Glutamatergic neuron (in vitro differentiated cells): ENCODE measurements at regions not wholly inside any gene's neighbourhood (a gene's known extent, or its start where the extent isn't known, plus 50 kb on each side); places are given as distances from the start of the nearest gene placed in this dataset.

Experiments used
- DNase-seq: peaks from one replicate; pipeline ENCODE4 v3.0.0; 2022
- H3K27ac Mint-ChIP-seq: one replicate; pipeline ENCODE4 v1.8.0; 2020; ENCODE audit warnings: mild to moderate bottlenecking, mixed read lengths, inconsistent platforms; ENCODE audit not compliant: unreplicated experiment
- H3K27me3 Mint-ChIP-seq: one replicate; pipeline ENCODE4 v1.8.0; 2020; ENCODE audit warnings: mild to moderate bottlenecking, moderate library complexity, mixed read lengths, inconsistent platforms; ENCODE audit not compliant: unreplicated experiment
- H3K36me3 Mint-ChIP-seq: one replicate; pipeline ENCODE4 v1.8.0; 2020; ENCODE audit warnings: mild to moderate bottlenecking, mixed read lengths, inconsistent platforms; ENCODE audit not compliant: unreplicated experiment
- H3K4me1 Mint-ChIP-seq: one replicate; pipeline ENCODE4 v1.8.0; 2020; ENCODE audit warnings: mild to moderate bottlenecking, low read depth, mixed read lengths, inconsistent platforms; ENCODE audit not compliant: unreplicated experiment
- H3K4me3 Mint-ChIP-seq: one replicate; pipeline ENCODE4 v1.8.0; 2020; ENCODE audit warnings: mild to moderate bottlenecking, mixed read lengths, inconsistent platforms; ENCODE audit not compliant: unreplicated experiment
- H3K9me3 Mint-ChIP-seq: one replicate; pipeline ENCODE4 v1.8.0; 2020; ENCODE audit warnings: mild to moderate bottlenecking, moderate library complexity, mixed read lengths, inconsistent platforms; ENCODE audit not compliant: unreplicated experiment
- TF ChIP-seq, protein P1 (sequence below): fragments of 200-600 bp; sonication (generic); IDR thresholded peaks from one replicate; pipeline ENCODE4 v1.5.0; 2021; ENCODE audit not compliant: partially characterized antibody, unreplicated experiment

DNA sequence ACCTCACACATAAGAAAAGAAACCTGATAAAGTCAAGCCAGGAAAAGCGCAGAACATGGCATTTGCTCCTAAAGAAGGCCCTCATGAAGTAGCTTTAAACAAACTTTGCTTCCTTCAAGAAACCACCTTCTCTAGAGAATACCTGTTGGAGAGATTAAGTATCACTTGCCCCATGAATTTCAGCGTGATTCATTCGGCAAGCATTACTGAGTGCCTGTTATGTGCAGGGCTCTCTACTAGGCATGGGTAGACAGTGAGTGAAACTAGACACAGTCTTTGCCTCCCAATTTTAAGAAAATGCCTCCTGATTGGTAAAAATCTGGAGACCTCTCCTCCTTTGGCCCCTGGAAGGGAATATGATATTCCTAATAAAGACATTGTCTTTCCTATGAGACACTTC lies 475.8 kb upstream of the NBEA start:
- TF ChIP-seq, protein P1, sequence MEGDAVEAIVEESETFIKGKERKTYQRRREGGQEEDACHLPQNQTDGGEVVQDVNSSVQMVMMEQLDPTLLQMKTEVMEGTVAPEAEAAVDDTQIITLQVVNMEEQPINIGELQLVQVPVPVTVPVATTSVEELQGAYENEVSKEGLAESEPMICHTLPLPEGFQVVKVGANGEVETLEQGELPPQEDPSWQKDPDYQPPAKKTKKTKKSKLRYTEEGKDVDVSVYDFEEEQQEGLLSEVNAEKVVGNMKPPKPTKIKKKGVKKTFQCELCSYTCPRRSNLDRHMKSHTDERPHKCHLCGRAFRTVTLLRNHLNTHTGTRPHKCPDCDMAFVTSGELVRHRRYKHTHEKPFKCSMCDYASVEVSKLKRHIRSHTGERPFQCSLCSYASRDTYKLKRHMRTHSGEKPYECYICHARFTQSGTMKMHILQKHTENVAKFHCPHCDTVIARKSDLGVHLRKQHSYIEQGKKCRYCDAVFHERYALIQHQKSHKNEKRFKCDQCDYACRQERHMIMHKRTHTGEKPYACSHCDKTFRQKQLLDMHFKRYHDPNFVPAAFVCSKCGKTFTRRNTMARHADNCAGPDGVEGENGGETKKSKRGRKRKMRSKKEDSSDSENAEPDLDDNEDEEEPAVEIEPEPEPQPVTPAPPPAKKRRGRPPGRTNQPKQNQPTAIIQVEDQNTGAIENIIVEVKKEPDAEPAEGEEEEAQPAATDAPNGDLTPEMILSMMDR: no peak
- no peak for DNase-seq
- Mint-ChIP-seq H3K4me1 (peaks cover 3% of the 10 kb centered on the region), H3K4me3 (no peak overlapping the region), H3K27me3 (peaks cover 3% of the 10 kb centered on the region), H3K9me3 (no peaks in the 10 kb centered on the region), H3K27ac (no peak overlapping the region), H3K36me3 (peaks cover 4% of the 10 kb centered on the region)

DNA sequence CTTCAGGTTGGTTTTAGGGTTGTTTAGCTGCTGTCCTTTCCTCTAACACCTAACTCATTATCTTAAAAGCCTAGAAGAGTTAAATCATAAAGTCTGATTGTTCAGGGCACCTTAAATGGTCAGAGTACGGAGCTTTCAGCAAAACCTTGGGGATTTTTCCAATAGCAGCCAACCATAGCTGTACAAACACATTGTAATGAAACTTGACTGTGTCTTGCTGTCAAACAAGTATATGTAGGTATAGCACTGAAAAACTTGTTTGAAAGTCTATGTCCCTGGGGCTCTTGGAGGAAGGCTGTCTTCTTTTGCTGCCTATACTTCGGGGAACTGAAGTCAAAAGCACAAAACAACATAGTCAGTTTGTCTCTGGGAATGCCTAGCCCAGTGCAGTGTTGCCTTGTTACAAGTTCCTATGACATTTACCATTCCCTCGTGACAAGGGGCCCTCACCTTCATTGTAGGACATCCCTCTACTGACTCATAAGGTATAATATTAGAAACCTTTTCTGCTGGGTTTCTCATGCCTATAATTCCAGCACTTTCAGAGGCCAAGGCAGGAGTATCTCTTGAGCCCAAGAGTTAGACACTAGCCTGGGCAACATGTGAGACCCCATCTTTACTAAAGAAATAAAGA lies 474.5 kb upstream of the NBEA start:
- H3K4me3 Mint-ChIP-seq: no peak overlapping the region
- H3K27ac Mint-ChIP-seq: no peak overlapping the region
- peaks cover 3% of the 10 kb centered on the region for H3K4me1 Mint-ChIP-seq
- DNase-seq: no peak
- H3K9me3 Mint-ChIP-seq: no peaks in the 10 kb centered on the region
- H3K27me3 Mint-ChIP-seq: peaks cover 3% of the 10 kb centered on the region
- TF ChIP-seq, protein P1: no peak
- peaks cover 4% of the 10 kb centered on the region for H3K36me3 Mint-ChIP-seq

DNA sequence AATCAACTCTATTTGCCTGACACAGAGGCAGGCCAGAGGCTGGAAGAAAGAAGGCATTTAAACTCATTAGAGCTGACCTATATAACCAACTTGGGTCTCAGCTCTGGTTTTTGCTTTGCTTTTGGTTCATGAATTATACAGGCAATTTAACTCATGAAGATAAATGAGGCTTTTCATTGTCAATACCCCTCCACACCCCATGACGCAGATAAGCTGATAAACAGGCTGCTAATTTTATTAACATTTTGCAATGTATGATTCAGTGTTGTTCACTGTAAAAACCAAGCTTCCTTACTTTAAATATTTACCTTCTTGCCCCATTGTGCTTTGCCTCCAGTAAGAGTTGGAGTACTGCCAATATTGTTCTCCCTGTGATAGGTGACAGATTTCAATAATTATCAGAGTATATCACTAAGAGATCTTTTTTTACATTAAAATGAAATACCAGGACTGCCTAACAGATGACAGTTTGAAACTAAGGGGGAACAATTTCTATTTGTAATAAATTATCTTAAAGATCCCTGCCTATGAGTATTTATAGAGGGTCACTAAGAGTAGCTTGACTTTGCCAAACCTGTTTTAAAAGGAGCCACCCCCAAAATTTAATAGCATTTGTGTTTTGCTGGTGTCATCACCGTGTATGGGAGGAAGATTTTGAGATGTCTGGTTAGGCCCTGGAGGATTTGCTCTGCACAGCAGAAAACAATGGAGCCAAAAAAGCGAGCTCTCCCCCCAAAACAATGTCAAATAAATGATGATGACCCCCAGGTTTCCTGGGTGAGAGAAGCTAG lies 472.7 kb upstream of the NBEA start:
- no peak overlapping the region for H3K4me3 Mint-ChIP-seq
- TF ChIP-seq, protein P1: no peak
- peaks cover 3% of the 10 kb centered on the region for H3K27me3 Mint-ChIP-seq
- peaks cover 4% of the 10 kb centered on the region for H3K36me3 Mint-ChIP-seq
- no peaks in the 10 kb centered on the region for H3K9me3 Mint-ChIP-seq
- no peak for DNase-seq
- H3K27ac Mint-ChIP-seq: no peak overlapping the region
- H3K4me1 Mint-ChIP-seq: no peaks in the 10 kb centered on the region

DNA sequence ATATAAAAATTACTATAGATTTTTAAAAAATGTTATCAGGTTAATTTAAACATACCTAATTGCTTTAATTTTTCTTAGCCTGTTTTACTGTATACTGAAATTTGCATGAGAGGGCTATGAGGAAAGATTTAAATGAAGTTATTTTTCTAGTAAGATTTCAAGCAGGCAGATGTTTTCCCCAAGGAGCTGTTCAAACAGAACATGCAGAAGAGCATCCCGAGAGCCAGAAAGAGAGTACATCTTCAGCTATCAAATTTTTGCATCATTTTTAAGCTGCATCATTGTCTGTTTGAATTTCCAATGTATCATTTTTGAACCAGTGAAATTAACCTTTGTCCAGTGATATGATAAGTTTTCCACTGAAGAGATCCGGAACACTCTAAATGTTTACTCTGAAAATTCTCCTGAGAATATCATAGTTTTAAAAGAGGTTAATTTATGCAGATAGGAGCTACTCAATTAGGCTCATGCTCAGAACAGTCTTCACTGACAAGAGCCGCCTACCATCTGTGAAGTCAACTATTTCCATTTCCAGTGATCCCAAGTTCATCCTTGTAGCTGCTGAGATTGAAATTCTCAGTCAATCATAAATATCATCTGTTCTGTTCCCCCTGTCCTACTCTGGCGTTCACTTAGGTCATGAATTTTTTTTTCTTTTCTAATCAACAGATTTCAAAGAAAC lies 467.7 kb upstream of the NBEA start:
- TF ChIP-seq, protein P1: no peak
- H3K9me3 Mint-ChIP-seq: no peaks in the 10 kb centered on the region

More for the DNA sequence above, 467.7 kb upstream of the NBEA start:
- no peak for DNase-seq
- no peaks in the 10 kb centered on the region for H3K27me3 Mint-ChIP-seq
- no peaks in the 10 kb centered on the region for H3K4me1 Mint-ChIP-seq
- no peak overlapping the region for H3K27ac Mint-ChIP-seq
- no peak overlapping the region for H3K4me3 Mint-ChIP-seq
- H3K36me3 Mint-ChIP-seq: no peaks in the 10 kb centered on the region
